ENCODE measurements at regions not wholly inside any gene's neighbourhood (a gene's known extent, or its start where the extent isn't known, plus 50 kb on each side); places are given as distances from the start of the nearest gene placed in this dataset.

DNA sequence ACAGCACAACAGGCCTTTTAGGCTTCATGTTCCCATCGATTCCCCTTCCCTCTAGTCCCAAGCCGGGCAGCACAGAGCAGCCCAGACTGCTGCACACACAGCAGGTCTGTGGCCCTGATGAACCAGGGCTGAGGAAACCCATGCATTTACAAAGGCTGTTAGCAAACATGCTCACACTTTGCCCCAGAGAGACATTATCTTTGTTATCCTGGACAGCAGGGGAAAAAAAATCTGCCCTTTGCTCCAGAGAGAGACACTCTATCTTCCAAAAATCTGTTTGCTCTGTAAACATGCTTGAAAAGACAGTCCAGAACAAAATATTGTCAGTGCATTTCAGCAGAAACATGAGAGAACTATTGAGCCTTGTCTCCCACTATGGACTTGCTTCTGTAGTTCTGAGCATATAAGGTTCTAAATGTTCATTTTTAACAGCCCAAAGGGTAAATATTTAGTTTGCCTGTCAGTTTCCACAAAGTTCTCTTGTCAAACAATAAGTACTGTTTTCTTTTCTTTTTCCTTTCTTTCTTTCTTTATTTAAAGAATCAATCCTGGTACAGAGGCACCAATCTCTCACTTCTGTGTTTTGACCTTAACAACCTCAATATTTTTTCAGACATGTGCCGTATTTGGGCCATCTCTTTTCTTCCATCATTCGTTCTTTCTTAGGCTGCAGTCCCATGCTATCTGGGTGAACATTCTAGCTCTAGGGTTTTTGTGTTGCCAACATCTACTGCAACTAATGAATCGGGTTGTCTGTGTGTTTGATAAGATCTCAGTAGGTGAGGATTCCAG lies 468.0 kb downstream of the EPM2A start:
- intact Hi-C loops (cut with micrococcal nuclease; ENCODE audit: unreplicated experiment): no loop called here

DNA sequence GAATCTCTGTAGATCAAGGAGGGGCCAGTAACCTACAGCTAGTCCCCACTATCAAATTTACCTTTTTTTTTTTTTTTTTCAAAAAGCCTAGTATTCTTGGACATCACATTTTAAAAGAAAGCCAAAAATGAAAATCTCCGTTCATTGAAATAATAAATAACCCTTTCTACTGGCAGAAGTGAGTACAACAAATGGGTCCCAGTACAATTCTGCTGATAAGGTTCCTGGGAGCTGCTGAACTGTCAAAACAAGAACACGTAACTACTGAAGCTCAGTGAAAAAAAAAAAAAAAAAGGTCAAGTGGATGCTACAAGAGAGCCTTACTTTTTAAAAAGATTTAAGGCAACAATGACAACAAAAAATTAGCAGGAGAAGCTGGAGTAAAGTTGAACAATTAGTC lies 464.9 kb downstream of the EPM2A start:
- Histone ChIP-seq H3K4me1 (ENCODE audit: control insufficient read depth, insufficient read depth, low read length) (no peaks in the 10 kb centered on the region), H3K27ac (ENCODE audit: low read length) (no peak overlapping the region), H3K4me3 (ENCODE audit: low read depth in 2 of 2, low read length in 2 of 2) (no peak overlapping the region), H3K27me3 (ENCODE audit: control insufficient read depth, insufficient read depth, low read length) (no peaks in the 10 kb centered on the region), H3K36me3 (ENCODE audit: control insufficient read depth, insufficient read depth, low read length) (no peaks in the 10 kb centered on the region), H3K9me3 (ENCODE audit: control insufficient read depth, insufficient read depth, low read depth, low read length) (no peaks in the 10 kb centered on the region)
- intact Hi-C loops (cut with micrococcal nuclease; ENCODE audit: unreplicated experiment): no loop called here
- DNase-seq (ENCODE audit: low read depth, low spot score) (no peak), ATAC-seq (no peak)
- ChIA-PET CTCF (no interaction called here), POLR2A (no interaction called here)
- TF ChIP-seq POLR2AphosphoS5 (IDR thresholded peaks at IDR 0.05; ENCODE audit: low read depth, low read length) (no peak), SIN3A (IDR thresholded peaks at IDR 0.05; ENCODE audit: borderline replicate concordance, insufficient read depth, low read depth, low read length) (no peak), TCF7L2 (IDR thresholded peaks at IDR 0.05; ENCODE audit: low read depth, low read length) (no peak)
- TF ChIP-seq, protein P1, sequence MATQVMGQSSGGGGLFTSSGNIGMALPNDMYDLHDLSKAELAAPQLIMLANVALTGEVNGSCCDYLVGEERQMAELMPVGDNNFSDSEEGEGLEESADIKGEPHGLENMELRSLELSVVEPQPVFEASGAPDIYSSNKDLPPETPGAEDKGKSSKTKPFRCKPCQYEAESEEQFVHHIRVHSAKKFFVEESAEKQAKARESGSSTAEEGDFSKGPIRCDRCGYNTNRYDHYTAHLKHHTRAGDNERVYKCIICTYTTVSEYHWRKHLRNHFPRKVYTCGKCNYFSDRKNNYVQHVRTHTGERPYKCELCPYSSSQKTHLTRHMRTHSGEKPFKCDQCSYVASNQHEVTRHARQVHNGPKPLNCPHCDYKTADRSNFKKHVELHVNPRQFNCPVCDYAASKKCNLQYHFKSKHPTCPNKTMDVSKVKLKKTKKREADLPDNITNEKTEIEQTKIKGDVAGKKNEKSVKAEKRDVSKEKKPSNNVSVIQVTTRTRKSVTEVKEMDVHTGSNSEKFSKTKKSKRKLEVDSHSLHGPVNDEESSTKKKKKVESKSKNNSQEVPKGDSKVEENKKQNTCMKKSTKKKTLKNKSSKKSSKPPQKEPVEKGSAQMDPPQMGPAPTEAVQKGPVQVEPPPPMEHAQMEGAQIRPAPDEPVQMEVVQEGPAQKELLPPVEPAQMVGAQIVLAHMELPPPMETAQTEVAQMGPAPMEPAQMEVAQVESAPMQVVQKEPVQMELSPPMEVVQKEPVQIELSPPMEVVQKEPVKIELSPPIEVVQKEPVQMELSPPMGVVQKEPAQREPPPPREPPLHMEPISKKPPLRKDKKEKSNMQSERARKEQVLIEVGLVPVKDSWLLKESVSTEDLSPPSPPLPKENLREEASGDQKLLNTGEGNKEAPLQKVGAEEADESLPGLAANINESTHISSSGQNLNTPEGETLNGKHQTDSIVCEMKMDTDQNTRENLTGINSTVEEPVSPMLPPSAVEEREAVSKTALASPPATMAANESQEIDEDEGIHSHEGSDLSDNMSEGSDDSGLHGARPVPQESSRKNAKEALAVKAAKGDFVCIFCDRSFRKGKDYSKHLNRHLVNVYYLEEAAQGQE (IDR thresholded peaks at IDR 0.05; ENCODE audit: insufficient read depth in 1 of 2, low read depth in 2 of 2, low read length in 1 of 2): no peak
- TF ChIP-seq, protein P2, sequence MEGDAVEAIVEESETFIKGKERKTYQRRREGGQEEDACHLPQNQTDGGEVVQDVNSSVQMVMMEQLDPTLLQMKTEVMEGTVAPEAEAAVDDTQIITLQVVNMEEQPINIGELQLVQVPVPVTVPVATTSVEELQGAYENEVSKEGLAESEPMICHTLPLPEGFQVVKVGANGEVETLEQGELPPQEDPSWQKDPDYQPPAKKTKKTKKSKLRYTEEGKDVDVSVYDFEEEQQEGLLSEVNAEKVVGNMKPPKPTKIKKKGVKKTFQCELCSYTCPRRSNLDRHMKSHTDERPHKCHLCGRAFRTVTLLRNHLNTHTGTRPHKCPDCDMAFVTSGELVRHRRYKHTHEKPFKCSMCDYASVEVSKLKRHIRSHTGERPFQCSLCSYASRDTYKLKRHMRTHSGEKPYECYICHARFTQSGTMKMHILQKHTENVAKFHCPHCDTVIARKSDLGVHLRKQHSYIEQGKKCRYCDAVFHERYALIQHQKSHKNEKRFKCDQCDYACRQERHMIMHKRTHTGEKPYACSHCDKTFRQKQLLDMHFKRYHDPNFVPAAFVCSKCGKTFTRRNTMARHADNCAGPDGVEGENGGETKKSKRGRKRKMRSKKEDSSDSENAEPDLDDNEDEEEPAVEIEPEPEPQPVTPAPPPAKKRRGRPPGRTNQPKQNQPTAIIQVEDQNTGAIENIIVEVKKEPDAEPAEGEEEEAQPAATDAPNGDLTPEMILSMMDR (IDR thresholded peaks at IDR 0.05): no peak
- no TSS peak for BruUV-seq (replicated peaks)
- in situ Hi-C loops (cut with HindIII; ENCODE audit: low pct_unique_long_range_greater_than_20kb, low sequenced_read_pairs): no loop called here

More for the DNA sequence above, 468.0 kb downstream of the EPM2A start:
- in situ Hi-C loops (cut with HindIII; ENCODE audit: low pct_unique_long_range_greater_than_20kb, low sequenced_read_pairs): no loop called here
- H3K27me3 ChIP-seq (ENCODE audit: control insufficient read depth, insufficient read depth, low read length): no peaks in the 10 kb centered on the region; the same call in 1 of the 2 replicates
- H3K27ac ChIP-seq (ENCODE audit: low read length): no peak overlapping the region
- BruUV-seq (replicated peaks): no TSS peak
- H3K4me3 ChIP-seq (ENCODE audit: low read depth in 2 of 2, low read length in 2 of 2): no peak overlapping the region
- H3K4me1 ChIP-seq (ENCODE audit: control insufficient read depth, insufficient read depth, low read length): no peaks in the 10 kb centered on the region
- no peaks in the 10 kb centered on the region for H3K9me3 ChIP-seq (ENCODE audit: control insufficient read depth, insufficient read depth, low read depth, low read length)
- TF ChIP-seq POLR2AphosphoS5 (IDR thresholded peaks at IDR 0.05; ENCODE audit: low read depth, low read length) (no peak), SIN3A (IDR thresholded peaks at IDR 0.05; ENCODE audit: borderline replicate concordance, insufficient read depth, low read depth, low read length) (no peak), TCF7L2 (IDR thresholded peaks at IDR 0.05; ENCODE audit: low read depth, low read length) (no peak)
- TF ChIP-seq, protein P2 (IDR thresholded peaks at IDR 0.05): no peak
- TF ChIP-seq, protein P1 (IDR thresholded peaks at IDR 0.05; ENCODE audit: insufficient read depth in 1 of 2, low read depth in 2 of 2, low read length in 1 of 2): no peak
- ChIA-PET POLR2A (no interaction called here), CTCF (no interaction called here)
- DNase-seq (ENCODE audit: low read depth, low spot score): no peak
- no peaks in the 10 kb centered on the region for H3K36me3 ChIP-seq (ENCODE audit: control insufficient read depth, insufficient read depth, low read length)
- ATAC-seq: no peak
